Gastroesophageal sphincter (tissue), 4 donors: ENCODE measurements at regions not wholly inside any gene's neighbourhood (a gene's known extent, or its start where the extent isn't known, plus 50 kb on each side); places are given as distances from the start of the nearest gene placed in this dataset.
A peak's percentile ranks its signal among the peaks of the same experiment; 100 is the strongest.

ENCODE experiments used
- ATAC-seq: fragments of 150-250 bp; one replicate; pipeline ENCODE4 v1.9.1; 2016; ENCODE audit warnings: mild to moderate bottlenecking, moderate library complexity
- H3K27ac ChIP-seq, 4 donors: fragments of 200-600 bp; sonication (generic) in 3 of 4; 1 replicate in 3 of 4; 2 replicates in 1 of 4; pipeline ENCODE4 v1.5.1; 2016 to 2019
- H3K27me3 ChIP-seq: fragments of 200-600 bp; sonication (generic); one replicate; pipeline ENCODE4 v1.5.1; 2019
- H3K36me3 ChIP-seq, 2 donors: fragments of 200-600 bp; sonication (generic); one replicate each; pipeline ENCODE4 v1.5.1; 2019; ENCODE audit warnings: control low read depth in 1 of 2
- H3K4me1 ChIP-seq, 3 donors: fragments of 200-600 bp; sonication (generic); 1 replicate in 2 of 3; 2 replicates in 1 of 3; pipeline ENCODE4 v1.5.1; 2016 to 2019; ENCODE audit warnings: control low read depth in 2 of 3
- H3K4me3 ChIP-seq, 2 donors: fragments of 200-600 bp; sonication (generic); one replicate each; pipeline ENCODE4 v1.5.1; 2019; ENCODE audit warnings: mild to moderate bottlenecking in 1 of 2, moderate library complexity in 1 of 2
- H3K9me3 ChIP-seq, 3 donors: fragments of 200-600 bp; sonication (generic); one replicate each; pipeline ENCODE4 v1.5.1; 2017 to 2019; ENCODE audit warnings: control low read depth in 2 of 3
- EP300 ChIP-seq: sonication (generic); formaldehyde crosslinking; IDR thresholded peaks from one replicate; pipeline ENCODE4 v1.6.1; 2017; ENCODE audit warnings: antibody characterized with exemption, mild to moderate bottlenecking
- POLR2A ChIP-seq, 2 donors: fragments of 450-650 bp; IDR thresholded peaks; one replicate each; pipeline ENCODE4 v1.6.1; 2017; ENCODE audit warnings: antibody characterized with exemption in 2 of 2, mild to moderate bottlenecking in 2 of 2, moderate library complexity in 1 of 2
- POLR2AphosphoS5 ChIP-seq: sonication (generic); formaldehyde crosslinking; IDR thresholded peaks from one replicate; pipeline ENCODE4 v1.6.1; 2017; ENCODE audit warnings: antibody characterized with exemption
- WGBS, 2 donors: methylation state at CpG; one replicate each; pipeline ENCODE4 v1.1.5; 2018; ENCODE audit warnings: low coverage in 1 of 2; 5-methylcytosine and 5-hydroxymethylcytosine counted together
- TF ChIP-seq, protein P1 (sequence below), 4 experiments: fragments of 200-600 bp in 2 of 4; fragments of 450-650 bp in 2 of 4; sonication (generic) in 1 of 4; IDR thresholded peaks; one replicate each; pipeline ENCODE4 v1.5.1; 2017 to 2019; ENCODE audit warnings: antibody characterized with exemption in 4 of 4, mild to moderate bottlenecking in 2 of 4, moderate library complexity in 2 of 4

DNA sequence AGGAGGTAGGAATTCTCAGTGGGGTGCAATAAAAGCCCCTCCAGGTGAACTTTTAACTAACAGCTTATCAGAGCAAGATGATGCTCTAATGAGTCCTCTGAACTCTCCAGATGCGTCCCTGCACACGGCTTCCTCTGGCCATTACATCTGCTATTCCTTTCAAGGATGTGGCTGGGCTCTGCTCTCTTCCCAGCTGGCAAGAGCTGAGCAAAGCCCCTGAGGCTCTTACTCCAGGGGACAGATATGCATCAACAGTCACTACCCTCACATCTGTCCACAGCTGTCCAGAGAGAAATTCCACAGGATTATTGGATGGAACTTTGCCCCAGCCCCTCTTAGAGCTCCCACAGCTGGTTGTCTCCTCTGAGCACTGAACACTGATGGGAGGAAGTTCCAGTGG is 267.8 kb downstream of the C1orf94 start:
- Histone ChIP-seq H3K9me3 (no peaks in the 10 kb centered on the region), H3K27me3 (peaks cover 57% of the 10 kb centered on the region), H3K27ac (no peak overlapping the region), H3K36me3 (no peaks in the 10 kb centered on the region), H3K4me3 (no peak overlapping the region), H3K4me1 (no peaks in the 10 kb centered on the region)
- 47 to 50% methylated on average over 1 to 2 of the region's 2 CpGs for WGBS, 2 donors
- TF ChIP-seq POLR2A (IDR thresholded peaks at IDR 0.05) (no peak), EP300 (no peak), POLR2AphosphoS5 (no peak)
- TF ChIP-seq, protein P1, sequence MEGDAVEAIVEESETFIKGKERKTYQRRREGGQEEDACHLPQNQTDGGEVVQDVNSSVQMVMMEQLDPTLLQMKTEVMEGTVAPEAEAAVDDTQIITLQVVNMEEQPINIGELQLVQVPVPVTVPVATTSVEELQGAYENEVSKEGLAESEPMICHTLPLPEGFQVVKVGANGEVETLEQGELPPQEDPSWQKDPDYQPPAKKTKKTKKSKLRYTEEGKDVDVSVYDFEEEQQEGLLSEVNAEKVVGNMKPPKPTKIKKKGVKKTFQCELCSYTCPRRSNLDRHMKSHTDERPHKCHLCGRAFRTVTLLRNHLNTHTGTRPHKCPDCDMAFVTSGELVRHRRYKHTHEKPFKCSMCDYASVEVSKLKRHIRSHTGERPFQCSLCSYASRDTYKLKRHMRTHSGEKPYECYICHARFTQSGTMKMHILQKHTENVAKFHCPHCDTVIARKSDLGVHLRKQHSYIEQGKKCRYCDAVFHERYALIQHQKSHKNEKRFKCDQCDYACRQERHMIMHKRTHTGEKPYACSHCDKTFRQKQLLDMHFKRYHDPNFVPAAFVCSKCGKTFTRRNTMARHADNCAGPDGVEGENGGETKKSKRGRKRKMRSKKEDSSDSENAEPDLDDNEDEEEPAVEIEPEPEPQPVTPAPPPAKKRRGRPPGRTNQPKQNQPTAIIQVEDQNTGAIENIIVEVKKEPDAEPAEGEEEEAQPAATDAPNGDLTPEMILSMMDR (IDR thresholded peaks at IDR 0.05) = no peak
- no peak for ATAC-seq

DNA sequence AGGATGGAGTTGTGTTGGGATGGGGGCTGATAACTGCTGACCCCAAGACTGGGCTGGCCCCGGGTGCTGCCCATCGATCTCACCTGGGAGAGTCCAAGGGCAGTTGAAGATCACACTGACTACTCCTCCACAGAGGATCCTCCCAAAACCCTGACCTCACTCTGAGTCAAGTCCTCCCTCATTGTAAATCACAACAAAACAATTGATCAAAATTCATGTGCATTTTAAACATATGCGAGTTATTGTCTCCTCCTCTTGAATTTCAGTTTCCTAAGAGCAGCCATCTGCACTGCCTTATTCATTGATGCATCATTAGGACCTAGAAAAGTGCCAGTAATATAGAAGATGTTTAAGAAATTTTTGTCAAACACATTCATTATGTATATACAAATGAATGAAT is 273.6 kb downstream of the C1orf94 start:
- Histone ChIP-seq H3K36me3 (no peaks in the 10 kb centered on the region), H3K4me1 (no peaks in the 10 kb centered on the region), H3K4me3 (no peak overlapping the region), H3K27me3 (peaks cover 23% of the 10 kb centered on the region), H3K27ac (no peak overlapping the region), H3K9me3 (no peaks in the 10 kb centered on the region)
- TF ChIP-seq POLR2AphosphoS5 = no peak
- 63% methylated on average over 1 of the region's 3 CpGs; no CpG with 5 or more reads in 1 of the 2 donors for WGBS, 2 donors
- ATAC-seq = no peak

DNA sequence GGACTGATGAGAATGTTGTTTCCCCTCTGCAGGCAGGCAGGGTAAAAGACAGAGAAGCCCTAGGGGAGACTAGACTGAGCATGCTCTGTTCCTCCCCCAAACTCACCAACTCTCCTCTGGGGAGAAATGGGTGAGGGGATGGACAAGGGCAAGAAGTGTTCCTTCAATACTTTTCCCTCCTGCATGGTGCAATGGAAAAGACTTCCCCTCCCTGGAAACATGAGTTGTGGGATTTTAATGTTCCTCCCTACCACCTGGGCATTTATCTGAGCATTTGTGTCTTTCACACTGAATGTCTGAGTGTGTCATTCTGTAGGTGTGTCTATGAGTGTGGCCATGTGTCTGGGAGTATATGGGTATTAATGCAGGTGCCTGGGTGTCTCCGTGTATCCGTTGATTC is 275.7 kb downstream of the C1orf94 start:
- Histone ChIP-seq H3K4me1 (no peaks in the 10 kb centered on the region), H3K36me3 (no peaks in the 10 kb centered on the region), H3K4me3 (no peak overlapping the region), H3K27ac (no peak overlapping the region), H3K9me3 (no peaks in the 10 kb centered on the region), H3K27me3 (peaks cover 15% of the 10 kb centered on the region)
- ATAC-seq = no peak
- 87% methylated on average over 2 of the region's 2 CpGs; no CpG with 5 or more reads in 1 of the 2 donors for WGBS, 2 donors
- no peak for TF ChIP-seq POLR2A (IDR thresholded peaks at IDR 0.05)

DNA sequence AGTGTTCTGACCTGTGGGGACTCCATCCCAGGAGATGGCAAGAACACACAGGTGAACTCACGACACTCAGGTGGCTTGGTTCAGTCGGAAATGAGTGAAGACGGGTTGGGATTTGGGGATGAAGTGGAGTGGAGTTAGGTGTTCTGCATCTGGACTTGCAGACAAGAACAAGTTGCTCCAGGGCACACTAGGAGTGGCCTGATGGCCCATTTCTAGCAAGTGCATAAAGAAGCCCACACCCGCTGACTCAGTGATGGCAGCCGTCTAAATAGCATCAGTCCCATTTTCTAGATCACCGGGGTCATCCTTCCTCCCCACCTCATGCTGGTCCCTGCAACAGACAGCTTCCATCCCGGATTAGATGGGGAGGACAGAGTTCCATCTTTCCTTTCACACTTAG is 278.4 kb downstream of the C1orf94 start:
- Histone ChIP-seq H3K9me3 (no peaks in the 10 kb centered on the region), H3K4me3 (no peak overlapping the region), H3K27me3 (peaks cover 16% of the 10 kb centered on the region), H3K36me3 (no peaks in the 10 kb centered on the region), H3K27ac (no peak overlapping the region), H3K4me1 (no peaks in the 10 kb centered on the region)
- TF ChIP-seq EP300 (no peak), POLR2AphosphoS5 (no peak), POLR2A (IDR thresholded peaks at IDR 0.05) (no peak)
- TF ChIP-seq, protein P1 (IDR thresholded peaks at IDR 0.05) = no peak
- no peak for ATAC-seq
- WGBS, 2 donors = 84 to 100% methylated on average over 1 to 6 of the region's 7 CpGs

DNA sequence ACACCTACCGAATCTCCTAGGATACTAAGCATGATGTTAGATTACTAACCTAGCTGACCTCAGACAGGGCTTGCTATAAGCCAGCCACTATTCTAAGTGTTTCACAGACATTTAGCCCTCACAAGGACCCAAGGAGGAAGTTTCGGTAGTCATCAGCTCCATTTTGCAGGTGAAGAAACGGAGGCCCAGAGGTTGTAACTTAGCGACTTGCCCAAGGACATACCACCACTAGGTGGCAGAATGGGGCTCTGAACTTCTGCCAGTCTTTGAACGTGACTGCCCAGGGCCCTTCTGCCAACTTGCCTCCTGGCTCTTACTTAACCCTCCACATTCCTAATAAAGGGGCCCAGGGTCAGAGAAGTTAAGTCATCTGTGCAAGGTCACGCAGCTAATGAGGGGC is 283.5 kb downstream of the C1orf94 start:
- Histone ChIP-seq H3K27ac (no peak overlapping the region), H3K36me3 (no peaks in the 10 kb centered on the region), H3K4me3 (no peak overlapping the region), H3K27me3 (peaks cover 37% of the 10 kb centered on the region), H3K4me1 (no peaks in the 10 kb centered on the region), H3K9me3 (no peaks in the 10 kb centered on the region)
- WGBS, 2 donors = 77% methylated on average over 2 of the region's 6 CpGs; no CpG with 5 or more reads in 1 of the 2 donors
- TF ChIP-seq, protein P1 (IDR thresholded peaks at IDR 0.05) = peak in 1 of 4 experiments; percentile 42
- TF ChIP-seq POLR2A (IDR thresholded peaks at IDR 0.05) = no peak
- no peak for ATAC-seq

DNA sequence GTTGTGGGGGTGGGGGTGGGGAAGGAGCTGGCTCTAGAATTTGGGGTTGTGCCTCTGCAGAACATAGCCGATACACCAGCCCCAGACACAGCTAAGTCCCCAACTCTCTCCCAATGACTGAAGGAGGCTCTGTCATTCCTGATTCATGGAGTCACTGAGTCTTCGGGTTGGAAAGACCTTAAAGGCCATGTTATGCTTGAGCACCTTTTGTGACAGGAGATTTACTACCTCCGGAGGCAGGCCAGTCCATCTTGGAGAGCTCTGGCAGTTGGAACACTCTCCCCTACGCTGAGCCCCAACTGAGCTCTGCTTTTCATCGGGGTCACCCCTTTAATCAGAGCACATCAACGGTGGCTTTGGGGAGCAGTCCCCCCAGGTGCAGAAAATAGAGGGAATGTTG is 284.4 kb upstream of the GJB5 start:
- Histone ChIP-seq H3K9me3 (no peaks in the 10 kb centered on the region), H3K36me3 (no peaks in the 10 kb centered on the region), H3K27ac (no peak overlapping the region), H3K4me1 (no peaks in the 10 kb centered on the region), H3K4me3 (no peak overlapping the region), H3K27me3 (peaks cover 50% of the 10 kb centered on the region)
- TF ChIP-seq POLR2AphosphoS5 = no peak
- no peak for ATAC-seq
- 40 to 51% methylated on average over 3 to 5 of the region's 6 CpGs for WGBS, 2 donors

DNA sequence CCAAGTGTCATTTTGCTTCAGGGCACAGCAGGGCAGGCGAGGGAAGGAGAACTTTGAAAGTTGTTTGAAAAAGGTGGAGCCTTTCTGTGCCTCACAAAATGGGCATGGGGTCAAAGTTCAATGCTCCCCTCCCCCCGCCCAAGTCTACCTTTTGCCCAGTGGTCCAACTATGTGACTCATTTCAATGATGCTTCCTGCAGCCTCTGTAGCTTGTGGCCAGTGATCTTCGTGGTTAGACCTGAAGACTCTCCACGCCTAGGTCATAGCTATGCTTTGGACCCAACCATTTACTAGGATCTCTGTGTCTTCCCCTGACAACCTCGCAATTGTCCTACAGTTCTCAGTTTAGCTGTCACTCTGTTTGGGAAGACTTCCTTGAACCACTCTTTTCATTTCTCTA is 280.3 kb upstream of the GJB5 start:
- Histone ChIP-seq H3K4me3 (no peak overlapping the region), H3K9me3 (no peaks in the 10 kb centered on the region), H3K36me3 (no peaks in the 10 kb centered on the region), H3K27me3 (peaks cover 68% of the 10 kb centered on the region), H3K27ac (no peak overlapping the region), H3K4me1 (no peaks in the 10 kb centered on the region)
- WGBS, 2 donors = 60 to 65% methylated on average over 3 to 4 of the region's 5 CpGs
- no peak for TF ChIP-seq POLR2AphosphoS5
- TF ChIP-seq POLR2A (IDR thresholded peaks at IDR 0.05) = no peak
- TF ChIP-seq EP300 = no peak
- TF ChIP-seq, protein P1 (IDR thresholded peaks at IDR 0.05) = no peak
- no peak for ATAC-seq
